ENCODE measurements at regions not wholly inside any gene's neighbourhood (a gene's known extent, or its start where the extent isn't known, plus 50 kb on each side); places are given as distances from the start of the nearest gene placed in this dataset.

DNA sequence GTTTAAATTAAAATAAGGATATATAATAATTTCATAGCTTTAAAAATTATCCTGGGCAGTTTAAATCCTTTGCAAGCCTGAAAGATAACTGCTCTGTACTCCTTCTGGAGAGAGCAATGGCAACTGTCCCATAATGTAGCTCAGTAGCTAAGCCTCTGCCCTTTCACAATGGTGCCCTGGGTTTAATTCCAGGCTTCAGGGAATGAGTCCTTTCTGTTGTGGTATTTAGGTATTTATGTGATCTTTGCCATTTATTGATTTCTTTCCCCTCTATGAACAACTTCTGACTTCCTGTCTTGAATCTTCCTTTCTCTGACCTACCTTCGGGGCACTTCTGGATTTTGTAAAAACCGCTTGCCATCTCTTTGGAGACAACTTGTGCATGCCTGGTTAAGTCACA lies 773.2 kb downstream of the IPMK start:
- Histone ChIP-seq H3K4me1 (no peaks in the 10 kb centered on the region), H3K36me3 (ENCODE audit: control insufficient read depth, insufficient read depth, low read length) (no peaks in the 10 kb centered on the region), H3K9me3 (no peaks in the 10 kb centered on the region), H3K4me3 (ENCODE audit: low read depth, low read length) (no peak overlapping the region), H3K27me3 (replicated peaks; ENCODE audit: control insufficient read depth, insufficient read depth, low read length) (no peaks in the 10 kb centered on the region)
- TF ChIP-seq, protein P1, sequence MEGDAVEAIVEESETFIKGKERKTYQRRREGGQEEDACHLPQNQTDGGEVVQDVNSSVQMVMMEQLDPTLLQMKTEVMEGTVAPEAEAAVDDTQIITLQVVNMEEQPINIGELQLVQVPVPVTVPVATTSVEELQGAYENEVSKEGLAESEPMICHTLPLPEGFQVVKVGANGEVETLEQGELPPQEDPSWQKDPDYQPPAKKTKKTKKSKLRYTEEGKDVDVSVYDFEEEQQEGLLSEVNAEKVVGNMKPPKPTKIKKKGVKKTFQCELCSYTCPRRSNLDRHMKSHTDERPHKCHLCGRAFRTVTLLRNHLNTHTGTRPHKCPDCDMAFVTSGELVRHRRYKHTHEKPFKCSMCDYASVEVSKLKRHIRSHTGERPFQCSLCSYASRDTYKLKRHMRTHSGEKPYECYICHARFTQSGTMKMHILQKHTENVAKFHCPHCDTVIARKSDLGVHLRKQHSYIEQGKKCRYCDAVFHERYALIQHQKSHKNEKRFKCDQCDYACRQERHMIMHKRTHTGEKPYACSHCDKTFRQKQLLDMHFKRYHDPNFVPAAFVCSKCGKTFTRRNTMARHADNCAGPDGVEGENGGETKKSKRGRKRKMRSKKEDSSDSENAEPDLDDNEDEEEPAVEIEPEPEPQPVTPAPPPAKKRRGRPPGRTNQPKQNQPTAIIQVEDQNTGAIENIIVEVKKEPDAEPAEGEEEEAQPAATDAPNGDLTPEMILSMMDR (IDR thresholded peaks at IDR 0.05; ENCODE audit: insufficient read depth in 1 of 2, low read depth in 1 of 2, low read length in 1 of 2, severe bottlenecking in 1 of 2, unreplicated experiment in 1 of 2), result no peak
- no peak overlapping the region for H3K27ac Mint-ChIP-seq (ENCODE audit: unreplicated experiment)
- no peaks in the 10 kb centered on the region for H3K4me1 Mint-ChIP-seq (ENCODE audit: low read depth, unreplicated experiment)
- H3K36me3 Mint-ChIP-seq (ENCODE audit: insufficient read depth, unreplicated experiment), result no peaks in the 10 kb centered on the region
- POLR2A ChIA-PET, result no interaction called here
- CTCF ChIA-PET, result interaction anchor here (0.6 kb wide), 1 partner anchor 69 kb away, joined by 4 read pairs; no protein-coding TSS in a partner anchor
- intact Hi-C loops (cut with micrococcal nuclease; ENCODE audit: unreplicated experiment), result no loop called here
- H3K9me3 Mint-ChIP-seq (ENCODE audit: unreplicated experiment), result no peaks in the 10 kb centered on the region
- BruUV-seq (replicated peaks), result no TSS peak
- no peak overlapping the region for H3K4me3 Mint-ChIP-seq (ENCODE audit: unreplicated experiment)
- H3K27me3 Mint-ChIP-seq (ENCODE audit: insufficient read depth, unreplicated experiment), result no peaks in the 10 kb centered on the region
- no peak for DNase-seq

DNA sequence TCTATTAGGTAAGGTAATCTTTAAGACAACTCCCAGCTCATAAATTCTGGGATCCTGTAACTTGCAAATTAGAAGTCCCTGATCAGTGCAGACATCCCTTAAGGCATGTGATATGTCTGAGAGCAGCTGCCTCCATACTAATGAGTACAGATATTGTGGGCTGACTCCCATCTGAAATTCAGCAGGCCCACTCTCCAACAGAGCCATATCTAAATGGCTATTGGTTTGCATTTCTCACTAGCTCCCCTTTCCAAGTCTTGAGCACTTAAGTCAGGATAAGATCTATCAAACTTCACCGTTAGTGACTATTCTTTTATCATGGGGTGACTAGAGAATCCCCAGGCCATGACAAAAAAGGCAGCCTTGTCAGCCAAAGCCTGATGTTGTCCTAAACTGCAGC lies 785.4 kb downstream of the IPMK start:
- ChIA-PET POLR2A (no interaction called here), CTCF (interaction anchor here (0.6 kb wide), 1 partner anchor 639 kb away, joined by 3 read pairs; no protein-coding TSS in a partner anchor)
- no peaks in the 10 kb centered on the region for H3K4me1 ChIP-seq
- Mint-ChIP-seq H3K4me3 (ENCODE audit: unreplicated experiment) (no peak overlapping the region), H3K36me3 (ENCODE audit: insufficient read depth, unreplicated experiment) (no peaks in the 10 kb centered on the region), H3K27me3 (ENCODE audit: insufficient read depth, unreplicated experiment) (no peaks in the 10 kb centered on the region), H3K9me3 (ENCODE audit: unreplicated experiment) (no peaks in the 10 kb centered on the region), H3K4me1 (ENCODE audit: low read depth, unreplicated experiment) (no peaks in the 10 kb centered on the region), H3K27ac (ENCODE audit: unreplicated experiment) (no peak overlapping the region)
- DNase-seq, result no peak
- TF ChIP-seq, protein P1 (IDR thresholded peaks at IDR 0.05; ENCODE audit: insufficient read depth in 1 of 2, low read depth in 1 of 2, low read length in 1 of 2, severe bottlenecking in 1 of 2, unreplicated experiment in 1 of 2), result no peak
- H3K27me3 ChIP-seq (replicated peaks; ENCODE audit: control insufficient read depth, insufficient read depth, low read length), result no peaks in the 10 kb centered on the region; the same call in 1 of the 2 replicates
- H3K36me3 ChIP-seq (ENCODE audit: control insufficient read depth, insufficient read depth, low read length), result no peaks in the 10 kb centered on the region
- H3K9me3 ChIP-seq, result 0 out of 2 replicates have a peak, but pooled peaks cover 3% of the 10 kb centered on the region
- intact Hi-C loops (cut with micrococcal nuclease; ENCODE audit: unreplicated experiment), result no loop called here
- BruUV-seq (replicated peaks), result no TSS peak
- H3K4me3 ChIP-seq (ENCODE audit: low read depth, low read length), result no peak overlapping the region

DNA sequence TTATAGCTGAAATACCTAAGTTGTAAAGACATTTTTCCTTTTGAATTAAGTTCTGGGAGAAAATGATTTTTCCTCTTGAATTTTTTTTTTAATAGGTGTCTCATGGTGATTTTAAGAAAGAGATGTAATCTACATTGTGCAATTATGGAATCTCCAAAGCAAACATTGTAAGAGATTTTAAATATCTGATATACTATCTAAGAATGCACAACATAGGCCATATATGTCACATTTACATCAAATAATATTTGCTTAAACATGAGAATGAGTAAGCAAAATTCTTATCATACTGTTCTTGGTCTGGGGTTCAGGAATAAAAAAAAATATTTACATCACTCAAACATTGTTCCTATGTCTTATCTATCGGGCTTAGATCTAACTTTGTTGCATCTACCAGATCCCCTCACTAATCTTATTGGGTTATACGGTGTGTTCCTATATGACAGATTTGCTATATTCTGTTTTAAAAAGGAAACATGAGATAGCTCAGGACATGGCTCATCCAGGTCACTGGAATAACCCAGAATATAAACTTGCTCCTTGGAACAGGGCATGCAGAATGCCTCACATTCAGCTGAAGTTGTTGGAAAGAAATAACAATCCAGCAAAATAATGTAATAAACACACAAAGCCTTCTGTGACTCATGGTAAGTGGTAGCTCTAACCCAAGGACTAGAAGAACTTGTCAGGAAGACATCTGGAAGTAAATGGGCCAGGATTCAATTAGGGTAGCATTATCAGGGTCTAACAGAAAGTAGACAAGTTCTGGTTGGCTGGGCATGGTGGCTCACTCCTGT lies 794.7 kb downstream of the IPMK start:
- no peak for DNase-seq
- H3K4me3 Mint-ChIP-seq (ENCODE audit: unreplicated experiment), result no peak overlapping the region
- ChIA-PET CTCF (no interaction called here), POLR2A (no interaction called here)
- H3K4me1 Mint-ChIP-seq (ENCODE audit: low read depth, unreplicated experiment), result no peaks in the 10 kb centered on the region
- Histone ChIP-seq H3K4me3 (ENCODE audit: low read depth, low read length) (no peak overlapping the region), H3K4me1 (no peaks in the 10 kb centered on the region), H3K27me3 (replicated peaks; ENCODE audit: control insufficient read depth, insufficient read depth, low read length) (no peaks in the 10 kb centered on the region), H3K9me3 (no peaks in the 10 kb centered on the region), H3K36me3 (ENCODE audit: control insufficient read depth, insufficient read depth, low read length) (no peaks in the 10 kb centered on the region)
- H3K36me3 Mint-ChIP-seq (ENCODE audit: insufficient read depth, unreplicated experiment), result no peaks in the 10 kb centered on the region
- no peak overlapping the region for H3K27ac Mint-ChIP-seq (ENCODE audit: unreplicated experiment)
- H3K9me3 Mint-ChIP-seq (ENCODE audit: unreplicated experiment), result no peaks in the 10 kb centered on the region
- intact Hi-C loops (cut with micrococcal nuclease; ENCODE audit: unreplicated experiment), result no loop called here
- BruUV-seq (replicated peaks), result no TSS peak
- TF ChIP-seq, protein P1 (IDR thresholded peaks at IDR 0.05; ENCODE audit: insufficient read depth in 1 of 2, low read depth in 1 of 2, low read length in 1 of 2, severe bottlenecking in 1 of 2, unreplicated experiment in 1 of 2), result no peak
- H3K27me3 Mint-ChIP-seq (ENCODE audit: insufficient read depth, unreplicated experiment), result no peaks in the 10 kb centered on the region

All from Caco-2 (cell line).